Astrocyte (in vitro differentiated cells and primary cell): ENCODE measurements at regions not wholly inside any gene's neighbourhood (a gene's known extent, or its start where the extent isn't known, plus 50 kb on each side); places are given as distances from the start of the nearest gene placed in this dataset.

Experiments used
- DNase-seq: peaks from one replicate; pipeline ENCODE4 v3.0.0-alpha.2; 2010; ENCODE audit warnings: low read depth
- FAIRE-seq: peaks from 2 replicates; lab custom pipeline; 2011; peaks lifted over from hg19 to GRCh38; lab: Jason Lieb, UNC
- H2AFZ ChIP-seq: 2 replicates; pipeline ENCODE4 v1.6.0; 2012; ENCODE audit warnings: low read depth, low read length, inconsistent platforms
- H3K27ac ChIP-seq: 2 replicates; pipeline ENCODE4 v1.5.1; 2011; ENCODE audit warnings: low read depth, low read length, inconsistent platforms
- H3K27me3 ChIP-seq: 2 replicates; pipeline ENCODE4 v1.6.0; 2011; ENCODE audit warnings: low read length, inconsistent platforms; ENCODE audit not compliant: insufficient read depth
- H3K36me3 ChIP-seq: 2 replicates; pipeline ENCODE4 v1.5.1; 2011; ENCODE audit warnings: low read length, inconsistent platforms; ENCODE audit not compliant: insufficient read depth
- H3K4me1 ChIP-seq: 2 replicates; pipeline ENCODE4 v1.5.1; 2011; ENCODE audit warnings: low read length, inconsistent platforms; ENCODE audit not compliant: insufficient read depth
- H3K4me2 ChIP-seq: 2 replicates; pipeline ENCODE4 v1.6.0; 2012; ENCODE audit warnings: low read length, inconsistent platforms
- H3K4me3 ChIP-seq: 2 replicates; pipeline ENCODE4 v1.5.1; 2011; ENCODE audit warnings: low read depth, mild to moderate bottlenecking, low read length, inconsistent platforms; ENCODE audit not compliant: insufficient read depth
- H3K79me2 ChIP-seq: 2 replicates; pipeline ENCODE4 v1.6.0; 2012; ENCODE audit warnings: mild to moderate bottlenecking, low read length, inconsistent platforms; ENCODE audit not compliant: insufficient read depth
- H3K9ac ChIP-seq: 2 replicates; pipeline ENCODE4 v1.6.0; 2012; ENCODE audit warnings: mild to moderate bottlenecking, low read length, inconsistent platforms
- H3K9me3 ChIP-seq: 2 replicates; pipeline ENCODE4 v1.5.1; 2012; ENCODE audit warnings: low read depth, mild to moderate bottlenecking, low read length, inconsistent platforms; ENCODE audit not compliant: insufficient read depth
- H4K20me1 ChIP-seq: 2 replicates; pipeline ENCODE4 v1.6.0; 2012; ENCODE audit warnings: low read length, inconsistent platforms; ENCODE audit not compliant: insufficient read depth
- H3K27ac Mint-ChIP-seq: one replicate; pipeline ENCODE4 v1.8.0; 2021; ENCODE audit warnings: mild to moderate bottlenecking, mixed read lengths; ENCODE audit not compliant: unreplicated experiment
- H3K27me3 Mint-ChIP-seq: one replicate; pipeline ENCODE4 v1.8.0; 2021; ENCODE audit warnings: low read depth, mixed read lengths; ENCODE audit not compliant: unreplicated experiment
- H3K36me3 Mint-ChIP-seq: one replicate; pipeline ENCODE4 v1.8.0; 2021; ENCODE audit warnings: low read depth, mixed read lengths; ENCODE audit not compliant: unreplicated experiment
- H3K4me1 Mint-ChIP-seq: one replicate; pipeline ENCODE4 v1.8.0; 2021; ENCODE audit warnings: low read depth, mixed read lengths; ENCODE audit not compliant: unreplicated experiment
- H3K4me3 Mint-ChIP-seq: one replicate; pipeline ENCODE4 v1.8.0; 2021; ENCODE audit warnings: mild to moderate bottlenecking, moderate library complexity, mixed read lengths; ENCODE audit not compliant: unreplicated experiment
- H3K9me3 Mint-ChIP-seq: one replicate; pipeline ENCODE4 v1.8.0; 2021; ENCODE audit warnings: mild to moderate bottlenecking, mixed read lengths; ENCODE audit not compliant: unreplicated experiment
- EZH2 ChIP-seq: IDR thresholded peaks from 2 replicates; pipeline ENCODE4 v1.6.1; 2012; ENCODE audit warnings: mild to moderate bottlenecking, low read length, inconsistent platforms; ENCODE audit not compliant: insufficient read depth
- TF ChIP-seq, protein P1 (sequence below): IDR thresholded peaks from 2 replicates; pipeline ENCODE4 v1.5.1; 2011; ENCODE audit warnings: low read depth, mild to moderate bottlenecking, inconsistent platforms, low read length, moderate library complexity; ENCODE audit not compliant: insufficient read depth

DNA sequence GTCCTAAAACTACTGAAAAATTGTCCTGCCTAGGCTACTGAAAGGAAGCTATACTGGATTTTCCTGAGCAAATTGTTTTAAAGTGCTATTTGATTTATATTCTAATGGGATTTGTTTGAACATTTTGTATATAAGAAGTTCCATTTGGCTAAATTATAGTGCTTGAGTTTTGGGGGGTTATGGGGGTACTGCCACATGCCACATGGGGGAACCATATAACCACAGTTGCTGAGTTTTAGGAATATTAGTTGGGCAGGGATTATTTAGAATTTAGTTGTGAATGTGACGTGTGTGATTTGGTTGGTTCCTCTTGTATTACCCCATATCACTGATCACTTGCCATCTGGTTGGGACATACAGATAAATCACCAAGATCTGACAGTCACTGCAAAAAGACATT, 224.5 kb upstream of the TAPT1 start:
- H3K4me3 ChIP-seq, result no peak overlapping the region
- TF ChIP-seq, protein P1, sequence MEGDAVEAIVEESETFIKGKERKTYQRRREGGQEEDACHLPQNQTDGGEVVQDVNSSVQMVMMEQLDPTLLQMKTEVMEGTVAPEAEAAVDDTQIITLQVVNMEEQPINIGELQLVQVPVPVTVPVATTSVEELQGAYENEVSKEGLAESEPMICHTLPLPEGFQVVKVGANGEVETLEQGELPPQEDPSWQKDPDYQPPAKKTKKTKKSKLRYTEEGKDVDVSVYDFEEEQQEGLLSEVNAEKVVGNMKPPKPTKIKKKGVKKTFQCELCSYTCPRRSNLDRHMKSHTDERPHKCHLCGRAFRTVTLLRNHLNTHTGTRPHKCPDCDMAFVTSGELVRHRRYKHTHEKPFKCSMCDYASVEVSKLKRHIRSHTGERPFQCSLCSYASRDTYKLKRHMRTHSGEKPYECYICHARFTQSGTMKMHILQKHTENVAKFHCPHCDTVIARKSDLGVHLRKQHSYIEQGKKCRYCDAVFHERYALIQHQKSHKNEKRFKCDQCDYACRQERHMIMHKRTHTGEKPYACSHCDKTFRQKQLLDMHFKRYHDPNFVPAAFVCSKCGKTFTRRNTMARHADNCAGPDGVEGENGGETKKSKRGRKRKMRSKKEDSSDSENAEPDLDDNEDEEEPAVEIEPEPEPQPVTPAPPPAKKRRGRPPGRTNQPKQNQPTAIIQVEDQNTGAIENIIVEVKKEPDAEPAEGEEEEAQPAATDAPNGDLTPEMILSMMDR, result peak; percentile 36
- no peak for TF ChIP-seq EZH2
- H3K79me2 ChIP-seq, result no peaks in the 10 kb centered on the region
- H3K27me3 ChIP-seq, result peaks cover 2% of the 10 kb centered on the region
- no peak overlapping the region for H3K4me3 Mint-ChIP-seq
- H3K27ac Mint-ChIP-seq, result no peak overlapping the region
- no peak for DNase-seq
- no peak for FAIRE-seq
- H3K4me1 ChIP-seq, result no peaks in the 10 kb centered on the region
- H3K9ac ChIP-seq, result no peak overlapping the region
- H3K9me3 ChIP-seq, result no peaks in the 10 kb centered on the region
- no peaks in the 10 kb centered on the region for H3K4me1 Mint-ChIP-seq
- no peaks in the 10 kb centered on the region for H4K20me1 ChIP-seq
- no peak overlapping the region for H3K27ac ChIP-seq
- H3K9me3 Mint-ChIP-seq, result peaks cover 4% of the 10 kb centered on the region
- no peak overlapping the region for H2AFZ ChIP-seq
- no peak overlapping the region for H3K4me2 ChIP-seq
- H3K36me3 Mint-ChIP-seq, result no peaks in the 10 kb centered on the region
- peaks cover 13% of the 10 kb centered on the region for H3K27me3 Mint-ChIP-seq
- no peaks in the 10 kb centered on the region for H3K36me3 ChIP-seq

DNA sequence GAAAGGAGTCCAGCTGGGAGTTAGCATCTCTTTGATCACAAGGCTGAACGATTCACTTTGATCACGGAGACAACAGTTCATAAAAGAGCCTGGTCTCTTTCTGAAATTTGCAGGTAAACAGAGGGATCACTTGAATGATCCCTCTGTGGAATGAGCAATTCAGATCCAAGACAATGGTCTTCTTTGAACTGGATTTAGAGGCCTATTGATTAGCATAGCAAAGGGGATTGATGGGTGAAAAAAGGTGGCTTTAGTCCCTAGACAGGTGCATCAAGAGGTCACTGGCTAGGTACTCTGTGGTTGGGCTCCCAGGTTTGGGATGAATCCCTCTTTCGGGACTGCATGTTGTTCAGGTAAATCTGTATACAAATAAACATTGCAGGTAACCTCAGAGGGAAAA, 223.8 kb upstream of the TAPT1 start:
- Mint-ChIP-seq H3K27me3 (peaks cover 13% of the 10 kb centered on the region), H3K4me3 (no peak overlapping the region), H3K4me1 (no peaks in the 10 kb centered on the region), H3K36me3 (no peaks in the 10 kb centered on the region), H3K27ac (no peak overlapping the region), H3K9me3 (peaks cover 4% of the 10 kb centered on the region)
- H4K20me1 ChIP-seq, result no peaks in the 10 kb centered on the region
- H3K27me3 ChIP-seq, result peaks cover 2% of the 10 kb centered on the region
- H3K4me3 ChIP-seq, result no peak overlapping the region
- H3K4me2 ChIP-seq, result no peak overlapping the region
- TF ChIP-seq EZH2, result no peak
- TF ChIP-seq, protein P1, result no peak
- H2AFZ ChIP-seq, result no peak overlapping the region
- H3K79me2 ChIP-seq, result no peaks in the 10 kb centered on the region
- no peaks in the 10 kb centered on the region for H3K36me3 ChIP-seq
- H3K9ac ChIP-seq, result no peak overlapping the region
- FAIRE-seq, result no peak
- H3K27ac ChIP-seq, result no peak overlapping the region
- H3K4me1 ChIP-seq, result no peaks in the 10 kb centered on the region
- DNase-seq, result no peak
- H3K9me3 ChIP-seq, result no peaks in the 10 kb centered on the region

GRCh38 chr4:16449406-16449805, 223.1 kb upstream of the TAPT1 start:
- H3K27me3 ChIP-seq, result peaks cover 2% of the 10 kb centered on the region
- Mint-ChIP-seq H3K4me3 (no peak overlapping the region), H3K27ac (no peak overlapping the region), H3K27me3 (peaks cover 19% of the 10 kb centered on the region), H3K9me3 (peaks cover 4% of the 10 kb centered on the region), H3K36me3 (no peaks in the 10 kb centered on the region), H3K4me1 (no peaks in the 10 kb centered on the region)
- H3K9ac ChIP-seq, result no peak overlapping the region
- no peak overlapping the region for H2AFZ ChIP-seq
- DNase-seq (no peak), FAIRE-seq (no peak)
- no peaks in the 10 kb centered on the region for H3K79me2 ChIP-seq
- H3K9me3 ChIP-seq, result no peaks in the 10 kb centered on the region
- no peak overlapping the region for H3K4me2 ChIP-seq
- TF ChIP-seq EZH2, result no peak
- TF ChIP-seq, protein P1, result no peak
- no peak overlapping the region for H3K4me3 ChIP-seq
- no peaks in the 10 kb centered on the region for H4K20me1 ChIP-seq
- H3K4me1 ChIP-seq, result no peaks in the 10 kb centered on the region
- H3K27ac ChIP-seq, result no peak overlapping the region
- H3K36me3 ChIP-seq, result no peaks in the 10 kb centered on the region
